ENCODE measurements at regions not wholly inside any gene's neighbourhood (a gene's known extent, or its start where the extent isn't known, plus 50 kb on each side); places are given as distances from the start of the nearest gene placed in this dataset.

DNA sequence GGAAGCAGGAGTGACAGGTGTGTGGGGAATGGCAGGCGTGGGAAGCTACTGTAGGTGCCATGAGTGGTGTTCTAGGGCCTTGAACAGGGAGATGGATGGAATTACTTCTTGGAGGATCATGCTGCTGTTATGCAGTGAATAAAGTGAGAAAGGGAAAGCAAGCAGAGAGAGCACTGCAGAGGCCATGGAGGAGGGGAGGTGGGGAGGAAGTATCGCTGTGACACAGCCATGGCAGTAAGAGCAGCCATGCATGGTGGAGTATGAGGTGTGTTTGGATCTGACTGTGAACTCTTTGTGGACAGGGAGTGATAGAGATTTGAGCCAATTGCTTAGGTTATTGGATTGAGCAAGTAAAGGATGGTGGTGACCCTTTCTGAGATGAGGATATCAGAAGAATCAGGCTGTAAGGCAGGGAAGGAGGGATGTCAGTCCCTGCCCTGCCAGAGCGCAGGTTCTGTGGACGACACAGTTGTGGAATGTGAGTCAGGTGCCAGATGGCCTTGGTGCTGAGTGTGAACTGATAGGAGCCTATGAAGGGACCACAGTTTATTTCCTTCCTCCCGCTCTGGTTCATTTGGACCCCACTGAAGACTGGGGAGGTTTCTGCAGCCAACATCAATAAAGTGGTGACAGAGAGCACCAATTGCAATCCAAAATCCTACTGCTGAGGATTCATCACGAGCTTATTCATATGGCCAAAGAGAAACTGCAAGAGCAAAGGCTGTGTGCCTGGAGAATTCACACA lies 105.5 kb upstream of the TMEM72 start:
- Histone ChIP-seq H3K27ac (no peak overlapping the region), H3K4me3 (no peak overlapping the region), H3K4me1 (replicated peaks in 1 of 2) (peaks cover 4 to 5% of the 10 kb centered on the region in 2 donors)
- ATAC-seq (replicated peaks in 6 of 8), result no peak
- WGBS, 10 experiments, result 46 to 86% (median 70%) methylated on average over 1 to 4 of the region's 6 CpGs; no CpG with 5 or more reads in 3 of the 10 experiments
- in situ Hi-C loops (cut with MboI; ENCODE audit: low pct_unique_long_range_greater_than_20kb in 2 of 9, low sequenced_read_pairs in 9 of 9, unreplicated experiment in 9 of 9), result no loop called here

DNA sequence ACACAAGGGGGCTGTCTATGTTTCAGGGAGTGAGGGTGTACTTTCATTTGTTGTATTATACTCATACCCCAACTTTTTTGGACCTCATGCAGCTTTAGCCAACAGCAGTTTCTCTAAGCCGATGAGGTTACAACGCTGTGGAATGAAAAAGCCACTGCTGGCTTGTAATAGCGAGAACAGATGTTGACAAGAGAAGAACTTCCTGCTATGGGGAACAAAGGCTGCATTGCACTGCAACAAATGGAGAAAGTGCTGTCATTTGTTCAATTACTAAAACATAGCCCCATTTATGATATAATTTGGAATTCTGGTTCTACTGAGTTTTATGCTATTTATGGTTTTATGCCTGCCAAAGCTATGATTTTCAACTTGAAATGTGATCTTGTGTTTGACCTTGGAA lies 104.2 kb upstream of the TMEM72 start:
- no peak for ATAC-seq (replicated peaks in 6 of 8)
- in situ Hi-C loops (cut with MboI; ENCODE audit: low pct_unique_long_range_greater_than_20kb in 2 of 9, low sequenced_read_pairs in 9 of 9, unreplicated experiment in 9 of 9), result no loop called here

DNA sequence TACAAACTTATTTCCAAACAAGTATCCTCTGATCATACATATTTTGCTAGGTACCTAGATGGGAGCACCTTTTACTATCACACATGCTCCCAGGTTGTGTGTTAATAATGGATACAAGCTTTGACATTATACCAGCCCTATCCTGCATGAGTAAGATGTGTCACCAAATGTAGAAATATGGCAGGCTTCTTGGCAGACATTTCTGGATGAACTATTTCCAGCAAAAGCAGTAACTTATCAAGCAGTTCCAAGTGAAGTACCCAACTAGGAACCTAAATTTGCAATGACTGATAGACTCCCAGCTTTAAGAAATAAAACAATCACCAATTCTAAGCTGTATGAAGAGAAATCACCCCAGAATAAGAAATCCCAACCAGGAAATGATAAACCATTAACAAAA lies 103.7 kb upstream of the TMEM72 start:
- Histone ChIP-seq H3K27ac (no peak overlapping the region), H3K4me1 (replicated peaks in 1 of 2) (peaks cover 0 to 4% of the 10 kb centered on the region in 2 donors), H3K4me3 (no peak overlapping the region)
- in situ Hi-C loops (cut with MboI; ENCODE audit: low pct_unique_long_range_greater_than_20kb in 2 of 9, low sequenced_read_pairs in 9 of 9, unreplicated experiment in 9 of 9), result no loop called here
- ATAC-seq (replicated peaks in 6 of 8), result no peak

More for the DNA sequence above, 104.2 kb upstream of the TMEM72 start:
- H3K4me1 ChIP-seq (replicated peaks in 1 of 2), result peaks cover 1 to 4% of the 10 kb centered on the region in 2 donors
- H3K4me3 ChIP-seq, result no peak overlapping the region
- 15 to 100% (median 67%) methylated on average over 1 to 3 of the region's 3 CpGs for WGBS, 10 experiments
- no peak overlapping the region for H3K27ac ChIP-seq

- peak in 3 of 8 experiments; percentile 32 to 75 (median 39) for ATAC-seq (replicated peaks in 6 of 8)
- H3K4me1 ChIP-seq (replicated peaks in 1 of 2), result no peaks in the 10 kb centered on the region
- no peak overlapping the region for H3K4me3 ChIP-seq
- no peak overlapping the region for H3K27ac ChIP-seq
- in situ Hi-C loops (cut with MboI; ENCODE audit: low pct_unique_long_range_greater_than_20kb in 2 of 9, low sequenced_read_pairs in 9 of 9, unreplicated experiment in 9 of 9), result no loop called here
These were observed 101.5 kb upstream of the TMEM72 start for GRCh38 chr10:44809647-44810046.

DNA sequence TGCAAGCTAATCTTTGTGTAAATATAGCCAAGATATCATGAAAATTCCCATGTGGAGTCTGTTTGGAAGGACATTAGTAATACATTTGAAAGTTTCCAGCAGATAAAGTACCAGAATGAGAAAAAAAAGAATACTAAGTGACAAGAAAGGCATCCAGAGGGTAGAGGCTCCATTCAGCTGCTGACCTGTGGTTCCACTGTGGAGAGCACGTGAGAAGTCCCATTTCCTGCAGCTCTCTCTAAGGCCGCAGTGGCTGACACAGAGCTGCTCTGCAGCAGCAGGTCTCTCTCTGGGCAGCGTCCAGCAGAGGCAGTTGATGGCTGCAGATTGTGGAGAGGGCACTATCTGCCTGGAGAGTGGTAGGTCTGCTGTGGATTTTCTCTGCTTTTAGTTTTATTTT lies 100.1 kb upstream of the TMEM72 start:
- ATAC-seq (replicated peaks in 6 of 8), result peak in 1 of 8 experiments; percentile 43
- Histone ChIP-seq H3K27ac (no peak overlapping the region), H3K4me3 (no peak overlapping the region), H3K4me1 (replicated peaks in 1 of 2) (no peaks in the 10 kb centered on the region)
- in situ Hi-C loops (cut with MboI; ENCODE audit: low pct_unique_long_range_greater_than_20kb in 2 of 9, low sequenced_read_pairs in 9 of 9, unreplicated experiment in 9 of 9), result no loop called here
- 25 to 100% (median 71%) methylated on average over 1 to 2 of the region's 3 CpGs; no CpG with 5 or more reads in 5 of the 10 experiments for WGBS, 10 experiments

DNA sequence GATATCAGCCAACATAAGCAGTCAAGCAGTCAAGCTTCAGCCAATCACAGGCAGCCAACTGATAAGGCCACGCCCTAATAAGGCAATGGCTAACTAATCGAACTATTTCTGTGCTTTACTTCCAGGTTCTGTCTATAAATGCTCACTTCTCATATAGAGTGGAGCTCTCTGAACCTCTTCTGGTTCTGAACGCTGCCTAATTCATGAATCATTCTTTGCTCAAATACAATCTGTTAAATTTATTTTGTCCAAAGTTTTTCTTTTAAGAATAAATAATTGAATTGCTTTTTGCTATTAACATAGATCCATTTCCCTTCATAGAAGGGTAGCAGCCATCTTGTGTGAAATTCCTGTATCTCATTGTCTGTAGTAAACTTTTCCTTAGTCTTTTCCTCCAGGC lies 97.9 kb upstream of the TMEM72 start:
- no peak for ATAC-seq (replicated peaks in 6 of 8)

DNA sequence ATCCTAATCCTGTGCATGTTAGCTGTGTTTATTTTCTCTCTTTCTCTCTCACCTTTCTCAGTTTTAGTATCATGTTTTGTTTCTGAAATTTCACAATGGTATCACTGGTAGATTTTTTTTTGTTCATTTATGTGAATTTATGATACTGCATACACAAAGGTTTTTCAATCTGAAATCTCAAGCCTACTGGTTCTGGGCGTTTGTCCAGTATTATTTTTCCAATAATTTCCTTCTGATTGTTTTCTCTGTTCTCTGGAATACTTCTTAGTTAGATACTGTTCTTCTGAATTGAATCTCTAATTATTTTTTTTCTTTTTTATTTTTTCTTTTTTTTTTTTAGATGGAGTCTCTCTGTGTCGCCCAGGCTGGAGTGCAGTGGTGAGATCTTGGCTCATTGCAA lies 96.2 kb upstream of the TMEM72 start:
- ATAC-seq (replicated peaks in 6 of 8), result no peak
- in situ Hi-C loops (cut with MboI; ENCODE audit: low pct_unique_long_range_greater_than_20kb in 2 of 9, low sequenced_read_pairs in 9 of 9, unreplicated experiment in 9 of 9), result no loop called here
- Histone ChIP-seq H3K4me3 (no peak overlapping the region), H3K27ac (no peak overlapping the region), H3K4me1 (replicated peaks in 1 of 2) (no peaks in the 10 kb centered on the region)
- 0 to 95% (median 60%) methylated on average over 1 to 2 of the region's 2 CpGs; no CpG with 5 or more reads in 1 of the 10 experiments for WGBS, 10 experiments

More for the DNA sequence above, 97.9 kb upstream of the TMEM72 start:
- no peaks in the 10 kb centered on the region for H3K4me1 ChIP-seq (replicated peaks in 1 of 2)
- no peak overlapping the region for H3K4me3 ChIP-seq
- in situ Hi-C loops (cut with MboI; ENCODE audit: low pct_unique_long_range_greater_than_20kb in 2 of 9, low sequenced_read_pairs in 9 of 9, unreplicated experiment in 9 of 9), result no loop called here
- 59 to 100% (median 70%) methylated on average over 1 to 3 of the region's 3 CpGs; no CpG with 5 or more reads in 3 of the 10 experiments for WGBS, 10 experiments
- no peak overlapping the region for H3K27ac ChIP-seq

GRCh38 chr10:44818041-44818649 lies 93.0 kb upstream of the TMEM72 start:
- no peak for ATAC-seq (replicated peaks in 6 of 8)
- Histone ChIP-seq H3K27ac (no peak overlapping the region), H3K4me3 (no peak overlapping the region), H3K4me1 (replicated peaks in 1 of 2) (peaks cover 0 to under 1% of the 10 kb centered on the region in 2 donors)
- in situ Hi-C loops (cut with MboI; ENCODE audit: low pct_unique_long_range_greater_than_20kb in 2 of 9, low sequenced_read_pairs in 9 of 9, unreplicated experiment in 9 of 9), result no loop called here
- 20 to 100% (median 96%) methylated on average over 2 to 6 of the region's 6 CpGs; no CpG with 5 or more reads in 4 of the 10 experiments for WGBS, 10 experiments

DNA sequence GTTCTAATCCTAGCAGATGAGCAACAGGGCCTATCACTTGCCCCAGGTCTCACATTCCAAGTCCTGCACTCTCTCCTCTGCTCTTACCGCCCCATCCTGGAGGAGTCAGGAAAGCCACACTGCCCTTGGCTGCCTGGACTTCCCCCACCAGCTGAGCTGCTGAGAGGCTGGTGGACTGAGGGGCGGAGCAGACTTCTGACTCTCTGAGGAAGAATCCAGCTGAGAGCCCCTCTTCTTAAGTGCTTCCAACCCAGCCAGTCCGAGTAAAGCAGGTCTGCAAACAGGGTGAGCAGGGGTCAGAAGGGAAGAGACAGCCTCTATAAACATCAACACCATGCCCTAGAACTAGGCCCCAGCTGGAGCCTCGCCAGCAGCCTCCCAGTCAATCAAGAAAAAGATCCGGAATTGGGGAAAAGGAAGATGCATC lies 92.4 kb upstream of the TMEM72 start:
- ATAC-seq (replicated peaks in 6 of 8), result peak in 1 of 8 experiments; percentile 36

GRCh38 chr10:44820094-44820493 lies 91.0 kb upstream of the TMEM72 start:
- 38 to 83% (median 73%) methylated on average over 1 to 3 of the region's 3 CpGs; no CpG with 5 or more reads in 2 of the 10 experiments for WGBS, 10 experiments
- in situ Hi-C loops (cut with MboI; ENCODE audit: low pct_unique_long_range_greater_than_20kb in 2 of 9, low sequenced_read_pairs in 9 of 9, unreplicated experiment in 9 of 9), result no loop called here
- H3K4me1 ChIP-seq (replicated peaks in 1 of 2), result peaks cover 0 to 4% of the 10 kb centered on the region in 2 donors
- no peak for ATAC-seq (replicated peaks in 6 of 8)
- no peak overlapping the region for H3K4me3 ChIP-seq
- H3K27ac ChIP-seq, result no peak overlapping the region

More for the DNA sequence above, 92.4 kb upstream of the TMEM72 start:
- H3K27ac ChIP-seq, result no peak overlapping the region
- H3K4me1 ChIP-seq (replicated peaks in 1 of 2), result peaks cover 0 to 4% of the 10 kb centered on the region in 2 donors
- no peak overlapping the region for H3K4me3 ChIP-seq
- in situ Hi-C loops (cut with MboI; ENCODE audit: low pct_unique_long_range_greater_than_20kb in 2 of 9, low sequenced_read_pairs in 9 of 9, unreplicated experiment in 9 of 9), result no loop called here
- 33 to 83% (median 76%) methylated on average over 1 to 3 of the region's 5 CpGs; no CpG with 5 or more reads in 2 of the 10 experiments for WGBS, 10 experiments

- in situ Hi-C loops (cut with MboI; ENCODE audit: low pct_unique_long_range_greater_than_20kb in 2 of 9, low sequenced_read_pairs in 9 of 9, unreplicated experiment in 9 of 9), result no loop called here
- no peak for ATAC-seq (replicated peaks in 6 of 8)
- Histone ChIP-seq H3K27ac (no peak overlapping the region), H3K4me3 (no peak overlapping the region), H3K4me1 (replicated peaks in 1 of 2) (peaks cover 0 to 4% of the 10 kb centered on the region in 2 donors)
- 53 to 100% (median 80%) methylated on average over 2 to 5 of the region's 8 CpGs; no CpG with 5 or more reads in 3 of the 10 experiments for WGBS, 10 experiments
These were observed 89.8 kb upstream of the TMEM72 start for GRCh38 chr10:44821290-44821689.

DNA sequence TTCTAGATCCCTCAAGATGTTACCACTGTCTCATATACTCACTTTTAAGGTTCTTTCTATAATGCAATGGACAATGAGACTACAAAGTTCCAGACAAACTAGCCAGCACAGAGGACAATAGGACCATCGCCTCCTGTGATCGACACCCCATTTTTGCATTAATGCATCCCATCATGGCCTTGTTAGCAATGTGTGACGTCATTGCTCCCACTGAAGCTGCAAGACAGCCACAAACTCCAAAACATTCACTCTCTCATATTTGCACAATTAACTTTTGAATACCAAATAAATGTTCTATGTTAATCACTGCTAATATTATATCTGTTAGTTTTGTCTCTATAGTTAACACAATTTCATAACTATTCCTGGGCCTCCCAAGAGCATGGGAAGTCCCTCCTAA lies 88.8 kb upstream of the TMEM72 start:
- H3K4me1 ChIP-seq (replicated peaks in 1 of 2), result peaks cover 0 to 4% of the 10 kb centered on the region in 2 donors
- ATAC-seq (replicated peaks in 6 of 8), result no peak
- WGBS, 10 experiments, result 20 to 100% (median 84%) methylated on average over 1 to 3 of the region's 3 CpGs
- H3K27ac ChIP-seq, result no peak overlapping the region
- in situ Hi-C loops (cut with MboI; ENCODE audit: low pct_unique_long_range_greater_than_20kb in 2 of 9, low sequenced_read_pairs in 9 of 9, unreplicated experiment in 9 of 9), result no loop called here
- no peak overlapping the region for H3K4me3 ChIP-seq

GRCh38 chr10:44822966-44823365 lies 88.2 kb upstream of the TMEM72 start:
- H3K4me3 ChIP-seq, result no peak overlapping the region
- WGBS, 10 experiments, result 36 to 100% (median 60%) methylated on average over 1 to 2 of the region's 4 CpGs; no CpG with 5 or more reads in 5 of the 10 experiments
- peaks cover 0 to 4% of the 10 kb centered on the region in 2 donors for H3K4me1 ChIP-seq (replicated peaks in 1 of 2)
- H3K27ac ChIP-seq, result no peak overlapping the region
- ATAC-seq (replicated peaks in 6 of 8), result peak in 4 of 8 experiments; percentile 10 to 52 (median 44)
- in situ Hi-C loops (cut with MboI; ENCODE audit: low pct_unique_long_range_greater_than_20kb in 2 of 9, low sequenced_read_pairs in 9 of 9, unreplicated experiment in 9 of 9), result no loop called here

All from motor neuron (in vitro differentiated cells).